ENCODE measurements at regions not wholly inside any gene's neighbourhood (a gene's known extent, or its start where the extent isn't known, plus 50 kb on each side); places are given as distances from the start of the nearest gene placed in this dataset.

DNA sequence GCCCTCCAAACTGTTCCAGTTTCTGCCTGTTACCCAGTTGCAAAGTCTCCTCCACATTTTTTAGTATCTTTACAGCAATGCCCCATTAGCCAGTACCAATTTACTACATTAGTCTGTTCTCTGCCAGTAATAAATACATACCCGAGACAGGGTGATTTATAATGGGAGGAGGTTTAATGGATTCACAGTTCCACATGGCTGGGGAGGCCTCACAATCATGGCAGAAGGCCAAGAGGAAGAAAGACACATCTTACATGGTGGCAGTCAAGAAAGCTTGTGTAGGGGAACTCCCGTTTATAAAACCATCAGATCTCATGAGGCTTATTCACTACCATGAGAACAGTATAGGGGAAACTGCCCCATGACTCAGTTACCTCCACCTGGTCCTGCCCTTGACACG is 600.7 kb upstream of the CDH6 start:
- Histone ChIP-seq H3K27ac (ENCODE audit: low read depth in 2 of 2, low read length in 1 of 2) (no peak overlapping the region), H2AFZ (ENCODE audit: low read depth) (no peak overlapping the region), H4K20me1 (ENCODE audit: insufficient read depth) (no peaks in the 10 kb centered on the region), H3K79me2 (ENCODE audit: insufficient read depth) (no peaks in the 10 kb centered on the region), H3K9me2 (no peaks in the 10 kb centered on the region), H3K27me3 (ENCODE audit: insufficient read depth) (no peaks in the 10 kb centered on the region), H3K9ac (no peak overlapping the region), H3K36me3 (replicated peaks in 1 of 2; ENCODE audit: control insufficient read depth in 1 of 2, insufficient read depth in 2 of 2, low read length in 1 of 2) (no peaks in the 10 kb centered on the region), H3F3A (replicated peaks; ENCODE audit: insufficient read depth) (no peaks in the 10 kb centered on the region), H3K4me2 (no peak overlapping the region), H3K9me3 (no peaks in the 10 kb centered on the region), H3K4me3 (ENCODE audit: low read depth in 2 of 2, low read length in 1 of 2) (no peak overlapping the region), H3K4me1 (ENCODE audit: control insufficient read depth in 1 of 2, insufficient read depth in 2 of 2, low read depth in 1 of 2, low read length in 1 of 2) (no peaks in the 10 kb centered on the region)
- DNase-seq = no peak
- ChIA-PET POLR2A (no interaction called here), CTCF (no interaction called here)
- 0% methylated on average over 3 of the region's 3 CpGs for WGBS (ENCODE audit: low lambda C conversion rate)
- TF ChIP-seq, protein P1, sequence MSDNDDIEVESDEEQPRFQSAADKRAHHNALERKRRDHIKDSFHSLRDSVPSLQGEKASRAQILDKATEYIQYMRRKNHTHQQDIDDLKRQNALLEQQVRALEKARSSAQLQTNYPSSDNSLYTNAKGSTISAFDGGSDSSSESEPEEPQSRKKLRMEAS (IDR thresholded peaks at IDR 0.05; ENCODE audit: low read depth) = no peak

DNA sequence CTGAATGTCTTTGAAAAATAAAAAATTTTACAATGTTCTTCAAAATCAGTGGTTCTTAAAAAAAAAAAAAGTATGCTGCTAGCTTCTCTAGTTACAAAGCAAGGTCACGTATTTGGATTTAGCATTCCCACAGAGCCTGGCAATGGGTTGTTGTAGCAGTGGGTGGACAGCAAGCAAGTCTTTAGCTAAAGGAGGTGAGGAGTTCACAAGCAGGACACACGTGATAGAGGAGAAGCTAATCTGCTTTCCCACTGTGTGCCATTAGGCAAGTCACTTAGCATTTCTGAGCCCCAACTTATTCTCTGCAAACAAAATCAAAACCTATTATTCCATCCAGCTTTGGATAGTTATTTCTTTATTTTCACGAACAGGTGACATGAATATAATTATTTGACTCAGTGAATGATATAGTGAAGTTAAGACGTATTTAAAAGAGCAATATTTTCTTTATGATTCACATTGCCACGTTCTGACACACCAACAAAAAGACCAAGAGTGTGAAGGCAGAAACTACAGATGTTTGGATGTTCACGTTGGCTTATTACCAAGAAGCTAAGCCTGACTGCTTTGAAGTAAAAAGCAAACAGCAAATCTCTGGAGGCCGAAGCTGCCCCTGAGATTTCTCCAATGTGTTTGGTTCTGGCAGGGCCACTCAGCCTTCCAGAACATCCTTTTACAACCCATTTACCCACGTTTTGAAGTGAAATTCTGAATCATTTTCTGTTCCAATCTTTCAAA is 612.1 kb upstream of the CDH6 start:
- Histone ChIP-seq H3K9me2 (no peaks in the 10 kb centered on the region), H3K79me2 (ENCODE audit: insufficient read depth) (no peaks in the 10 kb centered on the region), H3K36me3 (replicated peaks in 1 of 2; ENCODE audit: control insufficient read depth in 1 of 2, insufficient read depth in 2 of 2, low read length in 1 of 2) (no peaks in the 10 kb centered on the region), H3K4me2 (no peak overlapping the region), H3K9me3 (no peaks in the 10 kb centered on the region), H2AFZ (ENCODE audit: low read depth) (no peak overlapping the region), H3K27ac (ENCODE audit: low read depth in 2 of 2, low read length in 1 of 2) (no peak overlapping the region), H3K9ac (no peak overlapping the region), H4K20me1 (ENCODE audit: insufficient read depth) (no peaks in the 10 kb centered on the region), H3K27me3 (ENCODE audit: insufficient read depth) (no peaks in the 10 kb centered on the region), H3F3A (replicated peaks; ENCODE audit: insufficient read depth) (no peaks in the 10 kb centered on the region), H3K4me1 (ENCODE audit: control insufficient read depth in 1 of 2, insufficient read depth in 2 of 2, low read depth in 1 of 2, low read length in 1 of 2) (no peaks in the 10 kb centered on the region), H3K4me3 (ENCODE audit: low read depth in 2 of 2, low read length in 1 of 2) (no peak overlapping the region)
- ChIA-PET CTCF (interaction anchor here (0.7 kb wide), 1 partner anchor 867 kb away, joined by 4 read pairs; no protein-coding TSS in a partner anchor), POLR2A (no interaction called here)
- TF ChIP-seq ELF1 (IDR thresholded peaks at IDR 0.05) = no peak
- TF ChIP-seq, protein P2, sequence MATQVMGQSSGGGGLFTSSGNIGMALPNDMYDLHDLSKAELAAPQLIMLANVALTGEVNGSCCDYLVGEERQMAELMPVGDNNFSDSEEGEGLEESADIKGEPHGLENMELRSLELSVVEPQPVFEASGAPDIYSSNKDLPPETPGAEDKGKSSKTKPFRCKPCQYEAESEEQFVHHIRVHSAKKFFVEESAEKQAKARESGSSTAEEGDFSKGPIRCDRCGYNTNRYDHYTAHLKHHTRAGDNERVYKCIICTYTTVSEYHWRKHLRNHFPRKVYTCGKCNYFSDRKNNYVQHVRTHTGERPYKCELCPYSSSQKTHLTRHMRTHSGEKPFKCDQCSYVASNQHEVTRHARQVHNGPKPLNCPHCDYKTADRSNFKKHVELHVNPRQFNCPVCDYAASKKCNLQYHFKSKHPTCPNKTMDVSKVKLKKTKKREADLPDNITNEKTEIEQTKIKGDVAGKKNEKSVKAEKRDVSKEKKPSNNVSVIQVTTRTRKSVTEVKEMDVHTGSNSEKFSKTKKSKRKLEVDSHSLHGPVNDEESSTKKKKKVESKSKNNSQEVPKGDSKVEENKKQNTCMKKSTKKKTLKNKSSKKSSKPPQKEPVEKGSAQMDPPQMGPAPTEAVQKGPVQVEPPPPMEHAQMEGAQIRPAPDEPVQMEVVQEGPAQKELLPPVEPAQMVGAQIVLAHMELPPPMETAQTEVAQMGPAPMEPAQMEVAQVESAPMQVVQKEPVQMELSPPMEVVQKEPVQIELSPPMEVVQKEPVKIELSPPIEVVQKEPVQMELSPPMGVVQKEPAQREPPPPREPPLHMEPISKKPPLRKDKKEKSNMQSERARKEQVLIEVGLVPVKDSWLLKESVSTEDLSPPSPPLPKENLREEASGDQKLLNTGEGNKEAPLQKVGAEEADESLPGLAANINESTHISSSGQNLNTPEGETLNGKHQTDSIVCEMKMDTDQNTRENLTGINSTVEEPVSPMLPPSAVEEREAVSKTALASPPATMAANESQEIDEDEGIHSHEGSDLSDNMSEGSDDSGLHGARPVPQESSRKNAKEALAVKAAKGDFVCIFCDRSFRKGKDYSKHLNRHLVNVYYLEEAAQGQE (IDR thresholded peaks at IDR 0.05; ENCODE audit: low read depth, low read length) = no peak
- no peak for TF ChIP-seq MEF2A (IDR thresholded peaks at IDR 0.05; ENCODE audit: borderline replicate concordance, low read depth)
- TF ChIP-seq, protein P3, sequence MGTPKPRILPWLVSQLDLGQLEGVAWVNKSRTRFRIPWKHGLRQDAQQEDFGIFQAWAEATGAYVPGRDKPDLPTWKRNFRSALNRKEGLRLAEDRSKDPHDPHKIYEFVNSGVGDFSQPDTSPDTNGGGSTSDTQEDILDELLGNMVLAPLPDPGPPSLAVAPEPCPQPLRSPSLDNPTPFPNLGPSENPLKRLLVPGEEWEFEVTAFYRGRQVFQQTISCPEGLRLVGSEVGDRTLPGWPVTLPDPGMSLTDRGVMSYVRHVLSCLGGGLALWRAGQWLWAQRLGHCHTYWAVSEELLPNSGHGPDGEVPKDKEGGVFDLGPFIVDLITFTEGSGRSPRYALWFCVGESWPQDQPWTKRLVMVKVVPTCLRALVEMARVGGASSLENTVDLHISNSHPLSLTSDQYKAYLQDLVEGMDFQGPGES (IDR thresholded peaks at IDR 0.05; ENCODE audit: low read depth, low read length) = no peak
- no peak for TF ChIP-seq NRF1 (IDR thresholded peaks at IDR 0.05; ENCODE audit: low read depth, low read length)
- no peak for TF ChIP-seq GATA2 (CRISPR knock-in tag; IDR thresholded peaks at IDR 0.05)
- TF ChIP-seq, protein P1 (IDR thresholded peaks at IDR 0.05; ENCODE audit: low read depth) = no peak
- TF ChIP-seq RFX5 (IDR thresholded peaks at IDR 0.05; ENCODE audit: low read length) = no peak
- DNase-seq = no peak
- 2% methylated on average over 8 of the region's 8 CpGs for WGBS (ENCODE audit: low lambda C conversion rate)

Data from SK-N-SH (cell line).